OCI-LY1 (cell line): ENCODE measurements at regions not wholly inside any gene's neighbourhood (a gene's known extent, or its start where the extent isn't known, plus 50 kb on each side); places are given as distances from the start of the nearest gene placed in this dataset.

Experiments
- H2AFZ ChIP-seq: fragments of 200-600 bp; sonication (generic), shearing (Covaris generic); 2 replicates; pipeline ENCODE4 v1.6.0; 2014; ENCODE audit warnings: antibody characterized with exemption, mild to moderate bottlenecking, low read length
- H3F3A ChIP-seq: fragments of 200-600 bp; sonication (generic), shearing (Covaris generic); 2 replicates; pipeline ENCODE4 v1.6.0; 2014; ENCODE audit warnings: mild to moderate bottlenecking, antibody characterized with exemption, low read length, moderate library complexity; ENCODE audit not compliant: insufficient read depth
- H3K27ac ChIP-seq: fragments of 200-600 bp; sonication (generic); 2 replicates; pipeline ENCODE4 v1.5.1; 2014; ENCODE audit warnings: low read length, mixed run types, mild to moderate bottlenecking, low read depth; ENCODE audit not compliant: poor library complexity, severe bottlenecking
- H3K27me3 ChIP-seq: fragments of 200-600 bp; sonication (generic); 2 replicates; pipeline ENCODE4 v1.6.0; 2014; ENCODE audit warnings: antibody characterized with exemption, mild to moderate bottlenecking, low read length, moderate library complexity; ENCODE audit not compliant: insufficient read depth
- H3K36me3 ChIP-seq: fragments of 200-600 bp; sonication (generic); 2 replicates; pipeline ENCODE4 v1.6.1; 2014; ENCODE audit warnings: mild to moderate bottlenecking, antibody characterized with exemption, low read length, moderate library complexity, mixed read lengths; ENCODE audit not compliant: insufficient read depth
- H3K4me1 ChIP-seq: fragments of 200-600 bp; sonication (generic); 2 replicates; pipeline ENCODE4 v1.5.1; 2014; ENCODE audit warnings: mild to moderate bottlenecking, low read length, moderate library complexity; ENCODE audit not compliant: insufficient read depth, severe bottlenecking
- H3K4me2 ChIP-seq: fragments of 200-600 bp; sonication (generic), shearing (Covaris generic); 2 replicates; pipeline ENCODE4 v1.6.1; 2014; ENCODE audit warnings: low read length
- H3K4me3 ChIP-seq: fragments of 200-600 bp; sonication (generic); 2 replicates; pipeline ENCODE4 v1.5.1; 2014; ENCODE audit warnings: low read length, low read depth, mild to moderate bottlenecking, mixed read lengths; ENCODE audit not compliant: poor library complexity, severe bottlenecking
- H3K79me2 ChIP-seq: fragments of 200-600 bp; shearing (Covaris generic); 2 replicates; pipeline ENCODE4 v1.6.1; 2016; ENCODE audit warnings: mixed run types, low read length, mixed read lengths; ENCODE audit not compliant: insufficient read depth
- H3K9ac ChIP-seq: fragments of 200-600 bp; sonication (generic), shearing (Covaris generic); 2 replicates; pipeline ENCODE4 v1.6.1; 2014; ENCODE audit warnings: mild to moderate bottlenecking, low read length, mixed read lengths
- H3K9me2 ChIP-seq: fragments of 200-600 bp; sonication (generic), shearing (Covaris generic); 2 replicates; pipeline ENCODE4 v1.6.1; 2014; ENCODE audit warnings: low read depth, mild to moderate bottlenecking, low read length, mixed read lengths
- H3K9me3 ChIP-seq: fragments of 200-600 bp; shearing (Covaris generic); 2 replicates; pipeline ENCODE4 v1.6.1; 2014; ENCODE audit warnings: low read length, mixed read lengths
- H4K20me1 ChIP-seq: fragments of 200-600 bp; sonication (generic), shearing (Covaris generic); 2 replicates; pipeline ENCODE4 v1.6.0; 2016; ENCODE audit warnings: mild to moderate bottlenecking, low read length; ENCODE audit not compliant: insufficient read depth
- EZH2 ChIP-seq: fragments of 200-600 bp; sonication (generic), shearing (Covaris generic); IDR thresholded peaks from 2 replicates; pipeline ENCODE4 v1.8.0; 2017; ENCODE audit warnings: borderline replicate concordance, mixed run types, mild to moderate bottlenecking, antibody characterized with exemption, low read length, moderate library complexity, mixed read lengths
- TF ChIP-seq, protein P1 (sequence below): fragments of 200-600 bp; sonication (generic), shearing (Covaris generic); IDR thresholded peaks from 2 replicates; pipeline ENCODE4 v1.5.1; 2017; ENCODE audit warnings: mild to moderate bottlenecking, antibody characterized with exemption, low read length, moderate library complexity, mixed read lengths

DNA sequence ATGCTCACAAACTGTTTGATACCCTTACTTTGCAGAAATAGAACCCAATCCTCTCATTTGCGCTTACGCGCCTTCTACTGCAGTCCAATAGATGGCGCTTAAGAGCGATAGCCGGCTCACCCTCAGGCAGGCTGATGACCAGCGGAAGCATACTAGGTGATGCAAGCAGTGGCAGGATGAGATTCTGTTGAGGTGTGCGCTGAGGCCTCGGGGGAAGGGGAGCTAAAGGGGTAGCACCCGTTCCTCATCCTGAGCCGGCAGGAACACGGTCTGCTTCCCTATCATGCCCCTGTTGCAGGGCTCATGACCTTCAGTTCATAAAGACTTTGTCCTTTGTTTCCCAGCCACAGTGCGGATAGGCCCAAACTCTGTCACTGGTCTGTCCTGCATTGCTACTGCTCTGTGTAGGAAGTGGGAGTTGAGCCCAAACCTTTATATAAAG is 628.9 kb downstream of the TLL1 start:
- H3K36me3 ChIP-seq: no peaks in the 10 kb centered on the region
- no peaks in the 10 kb centered on the region for H3K79me2 ChIP-seq
- no peak overlapping the region for H3K27ac ChIP-seq
- no peak overlapping the region for H3K4me3 ChIP-seq
- H3K27me3 ChIP-seq: no peaks in the 10 kb centered on the region
- peak overlapping the region; percentile 26; the same call in 1 of the 2 replicates for H3K4me2 ChIP-seq
- TF ChIP-seq, protein P1, sequence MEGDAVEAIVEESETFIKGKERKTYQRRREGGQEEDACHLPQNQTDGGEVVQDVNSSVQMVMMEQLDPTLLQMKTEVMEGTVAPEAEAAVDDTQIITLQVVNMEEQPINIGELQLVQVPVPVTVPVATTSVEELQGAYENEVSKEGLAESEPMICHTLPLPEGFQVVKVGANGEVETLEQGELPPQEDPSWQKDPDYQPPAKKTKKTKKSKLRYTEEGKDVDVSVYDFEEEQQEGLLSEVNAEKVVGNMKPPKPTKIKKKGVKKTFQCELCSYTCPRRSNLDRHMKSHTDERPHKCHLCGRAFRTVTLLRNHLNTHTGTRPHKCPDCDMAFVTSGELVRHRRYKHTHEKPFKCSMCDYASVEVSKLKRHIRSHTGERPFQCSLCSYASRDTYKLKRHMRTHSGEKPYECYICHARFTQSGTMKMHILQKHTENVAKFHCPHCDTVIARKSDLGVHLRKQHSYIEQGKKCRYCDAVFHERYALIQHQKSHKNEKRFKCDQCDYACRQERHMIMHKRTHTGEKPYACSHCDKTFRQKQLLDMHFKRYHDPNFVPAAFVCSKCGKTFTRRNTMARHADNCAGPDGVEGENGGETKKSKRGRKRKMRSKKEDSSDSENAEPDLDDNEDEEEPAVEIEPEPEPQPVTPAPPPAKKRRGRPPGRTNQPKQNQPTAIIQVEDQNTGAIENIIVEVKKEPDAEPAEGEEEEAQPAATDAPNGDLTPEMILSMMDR: peak; percentile 80
- TF ChIP-seq EZH2: no peak
- H4K20me1 ChIP-seq: no peaks in the 10 kb centered on the region
- H3K9me2 ChIP-seq: no peaks in the 10 kb centered on the region
- H3K9ac ChIP-seq: no peak overlapping the region
- peaks cover 39% of the 10 kb centered on the region for H3K4me1 ChIP-seq
- no peaks in the 10 kb centered on the region for H3F3A ChIP-seq
- no peaks in the 10 kb centered on the region for H3K9me3 ChIP-seq
- no peak overlapping the region for H2AFZ ChIP-seq

DNA sequence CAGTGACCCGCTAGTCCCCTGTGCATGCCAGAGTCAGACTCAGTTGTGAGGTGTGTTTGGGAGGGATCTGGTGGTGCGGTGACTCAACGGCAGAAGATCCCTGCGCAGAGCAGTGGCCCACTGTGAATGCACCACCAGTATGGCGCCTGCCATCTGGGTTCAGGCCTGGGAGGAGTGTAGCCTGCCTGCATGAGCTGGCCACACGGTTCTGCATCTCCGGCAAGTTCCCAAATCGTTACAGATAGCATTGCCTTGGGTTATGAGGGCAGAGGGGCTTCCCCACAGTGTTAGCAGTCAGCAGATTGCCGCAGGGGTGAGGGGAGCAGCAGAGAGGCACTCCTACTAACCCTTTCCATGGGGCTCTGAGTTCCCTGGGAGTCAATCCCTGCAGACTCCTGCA is 629.6 kb downstream of the TLL1 start:
- H2AFZ ChIP-seq: no peak overlapping the region

DNA sequence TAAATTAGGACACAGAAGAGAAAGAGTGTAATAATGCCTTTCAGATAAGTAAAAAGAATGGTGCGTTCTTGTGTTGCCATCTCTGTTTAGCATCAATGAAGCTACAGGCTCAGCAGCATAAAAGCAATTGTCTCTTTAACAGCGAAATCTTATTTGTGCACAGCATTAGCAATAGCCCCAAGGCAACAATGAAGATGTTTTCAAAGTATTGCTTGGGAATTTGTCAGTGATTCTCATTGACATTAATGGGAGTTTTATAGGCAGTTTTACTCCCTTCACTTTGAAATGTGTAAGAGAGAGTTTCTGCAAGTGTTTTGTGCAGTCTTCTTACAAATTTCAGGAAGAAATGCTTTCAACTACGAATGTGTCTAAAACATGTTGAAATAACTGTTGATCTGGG is 633.0 kb downstream of the TLL1 start:
- Histone ChIP-seq H3K27ac (no peak overlapping the region), H4K20me1 (no peaks in the 10 kb centered on the region), H3K4me2 (no peak overlapping the region), H3K9me3 (no peaks in the 10 kb centered on the region), H3F3A (no peaks in the 10 kb centered on the region), H3K27me3 (no peaks in the 10 kb centered on the region), H3K9me2 (no peaks in the 10 kb centered on the region), H2AFZ (no peak overlapping the region), H3K9ac (no peak overlapping the region), H3K79me2 (no peaks in the 10 kb centered on the region), H3K36me3 (no peaks in the 10 kb centered on the region), H3K4me3 (no peak overlapping the region), H3K4me1 (peaks cover 14% of the 10 kb centered on the region)
- no peak for TF ChIP-seq EZH2
- TF ChIP-seq, protein P1: no peak

More for the DNA sequence above, 629.6 kb downstream of the TLL1 start:
- Histone ChIP-seq H3K9ac (no peak overlapping the region), H3K27me3 (no peaks in the 10 kb centered on the region), H3K4me3 (no peak overlapping the region), H4K20me1 (no peaks in the 10 kb centered on the region), H3K36me3 (no peaks in the 10 kb centered on the region), H3F3A (no peaks in the 10 kb centered on the region), H3K9me2 (no peaks in the 10 kb centered on the region), H3K4me1 (peaks cover 39% of the 10 kb centered on the region), H3K4me2 (no peak overlapping the region), H3K9me3 (no peaks in the 10 kb centered on the region), H3K27ac (no peak overlapping the region), H3K79me2 (no peaks in the 10 kb centered on the region)
- TF ChIP-seq, protein P1: no peak
- no peak for TF ChIP-seq EZH2
